Transverse colon (tissue), 3 donors: ENCODE measurements at regions not wholly inside any gene's neighbourhood (a gene's known extent, or its start where the extent isn't known, plus 50 kb on each side); places are given as distances from the start of the nearest gene placed in this dataset.

Experiments used
- POLR2A ChIP-seq: fragments of 450-650 bp; IDR thresholded peaks from one replicate; pipeline ENCODE4 v1.6.1; 2016; ENCODE audit warnings: antibody characterized with exemption, mild to moderate bottlenecking, moderate library complexity
- POLR2AphosphoS5 ChIP-seq, 3 donors: sonication (generic); formaldehyde crosslinking; IDR thresholded peaks; one replicate each; pipeline ENCODE4 v1.6.1; 2016; ENCODE audit warnings: antibody characterized with exemption in 3 of 3

- TF ChIP-seq POLR2A (no peak), POLR2AphosphoS5 (IDR thresholded peaks at IDR 0.05) (no peak)
Observed at GRCh38 chr9:13960011-13960765, 353.8 kb downstream of the NFIB start.
